ENCODE measurements at regions not wholly inside any gene's neighbourhood (a gene's known extent, or its start where the extent isn't known, plus 50 kb on each side); places are given as distances from the start of the nearest gene placed in this dataset.

DNA sequence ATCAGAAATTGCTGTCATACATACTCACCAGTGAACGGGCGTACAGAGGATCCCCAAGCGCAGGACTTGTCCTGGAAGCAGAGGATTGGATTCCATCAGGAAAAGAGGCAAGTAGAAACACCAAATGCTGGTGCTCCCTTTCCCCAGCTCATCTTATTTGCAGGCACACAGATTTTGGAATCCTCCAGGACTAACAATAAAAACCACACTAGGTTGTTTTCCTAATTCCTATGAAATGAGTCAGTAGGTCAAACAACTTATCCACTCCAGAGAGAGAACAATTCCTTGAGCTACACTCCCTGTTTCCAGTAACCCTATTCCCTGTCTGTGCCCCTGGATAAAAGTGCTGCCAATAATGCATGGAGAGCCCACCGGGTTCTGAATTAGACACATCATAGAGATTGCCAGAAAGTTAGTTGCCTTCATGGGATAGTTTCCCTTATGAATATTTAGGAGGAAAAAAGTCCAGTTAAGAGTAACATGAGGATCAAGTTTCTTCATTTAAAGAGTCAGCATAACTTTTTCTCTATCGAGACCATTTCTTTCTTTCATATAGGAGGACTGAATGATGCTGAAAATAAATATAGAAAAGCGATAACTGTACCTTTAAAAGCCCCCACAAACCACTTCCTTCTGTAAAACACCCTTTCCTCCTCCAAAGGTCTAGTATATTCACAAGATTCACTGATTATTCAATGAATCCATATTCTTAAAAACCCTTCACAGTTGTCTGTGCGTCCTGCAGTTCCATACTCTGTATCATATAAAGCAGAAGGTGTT, 178.3 kb upstream of the KLF14 start:
- Histone ChIP-seq H3K27ac (peak overlapping the region; percentile 93 to 95), H3K36me3 (no peaks in the 10 kb centered on the region), H3K4me3 (peak overlapping the region; percentile 37 to 68 (median 43)), H3K4me1 (peaks cover 0 to 42% of the 10 kb centered on the region in 2 donors), H3K27me3 (no peaks in the 10 kb centered on the region), H3K9me3 (no peaks in the 10 kb centered on the region)
- peak in 1 of 3 donors; percentile 60 for TF ChIP-seq POLR2AphosphoS5 (IDR thresholded peaks at IDR 0.05)
- TF ChIP-seq, protein P1, sequence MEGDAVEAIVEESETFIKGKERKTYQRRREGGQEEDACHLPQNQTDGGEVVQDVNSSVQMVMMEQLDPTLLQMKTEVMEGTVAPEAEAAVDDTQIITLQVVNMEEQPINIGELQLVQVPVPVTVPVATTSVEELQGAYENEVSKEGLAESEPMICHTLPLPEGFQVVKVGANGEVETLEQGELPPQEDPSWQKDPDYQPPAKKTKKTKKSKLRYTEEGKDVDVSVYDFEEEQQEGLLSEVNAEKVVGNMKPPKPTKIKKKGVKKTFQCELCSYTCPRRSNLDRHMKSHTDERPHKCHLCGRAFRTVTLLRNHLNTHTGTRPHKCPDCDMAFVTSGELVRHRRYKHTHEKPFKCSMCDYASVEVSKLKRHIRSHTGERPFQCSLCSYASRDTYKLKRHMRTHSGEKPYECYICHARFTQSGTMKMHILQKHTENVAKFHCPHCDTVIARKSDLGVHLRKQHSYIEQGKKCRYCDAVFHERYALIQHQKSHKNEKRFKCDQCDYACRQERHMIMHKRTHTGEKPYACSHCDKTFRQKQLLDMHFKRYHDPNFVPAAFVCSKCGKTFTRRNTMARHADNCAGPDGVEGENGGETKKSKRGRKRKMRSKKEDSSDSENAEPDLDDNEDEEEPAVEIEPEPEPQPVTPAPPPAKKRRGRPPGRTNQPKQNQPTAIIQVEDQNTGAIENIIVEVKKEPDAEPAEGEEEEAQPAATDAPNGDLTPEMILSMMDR (IDR thresholded peaks at IDR 0.05) = no peak
- intact Hi-C loops (cut with DNase I; ENCODE audit: low total_unique reads) = no loop called here
- no peak for DNase-seq (ENCODE audit: low spot score in 2 of 2)

DNA sequence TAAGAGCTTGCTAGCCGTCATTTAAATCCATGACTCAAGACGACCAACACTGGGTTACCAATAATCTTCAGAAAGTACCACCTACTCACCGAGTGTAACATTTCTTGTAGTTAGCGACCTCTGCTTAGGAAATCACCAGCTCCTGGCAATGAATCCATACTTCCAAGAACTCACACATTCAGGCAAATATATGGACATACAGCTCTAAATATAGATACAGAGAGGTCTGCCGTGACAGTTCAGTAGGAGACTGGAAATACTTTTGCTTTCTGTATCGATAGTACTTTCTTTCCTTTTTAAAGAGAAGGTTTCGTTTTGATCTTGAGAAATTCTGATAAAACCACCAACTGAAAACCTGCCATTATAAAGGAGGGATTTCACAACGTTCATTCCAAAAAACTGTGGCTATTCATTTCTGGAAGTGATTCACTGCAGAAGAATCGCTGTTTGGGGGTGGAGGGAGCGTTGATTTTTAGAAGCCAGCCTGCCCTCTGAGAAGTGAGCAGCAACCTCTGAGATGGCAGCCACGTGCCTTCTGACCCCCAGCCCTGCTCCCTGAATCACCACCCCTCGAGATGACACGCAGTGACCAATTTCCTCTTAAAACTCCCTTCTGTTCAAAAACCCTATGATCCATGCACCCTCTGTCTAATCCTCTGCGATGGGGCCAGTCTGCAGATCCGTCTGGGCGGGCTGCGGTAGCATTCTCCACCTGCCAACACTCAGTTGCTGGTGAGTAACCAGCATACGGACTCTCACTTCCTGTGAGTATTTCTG, 179.0 kb upstream of the KLF14 start:
- intact Hi-C loops (cut with DNase I; ENCODE audit: low total_unique reads) = no loop called here
- no peaks in the 10 kb centered on the region for H3K9me3 ChIP-seq
- no peaks in the 10 kb centered on the region for H3K27me3 ChIP-seq
- peak in 1 of 2 donors; percentile 70 for DNase-seq (ENCODE audit: low spot score in 2 of 2)
- H3K4me3 ChIP-seq = peak overlapping the region; percentile 37 to 68 (median 43)
- H3K27ac ChIP-seq = peak overlapping the region; percentile 93 to 95
- no peaks in the 10 kb centered on the region for H3K36me3 ChIP-seq
- peak; percentile 42 to 81 (median 52) for TF ChIP-seq POLR2AphosphoS5 (IDR thresholded peaks at IDR 0.05)
- TF ChIP-seq POLR2A (IDR thresholded peaks at IDR 0.05) = no peak
- peaks cover 0 to 42% of the 10 kb centered on the region in 2 donors for H3K4me1 ChIP-seq

DNA sequence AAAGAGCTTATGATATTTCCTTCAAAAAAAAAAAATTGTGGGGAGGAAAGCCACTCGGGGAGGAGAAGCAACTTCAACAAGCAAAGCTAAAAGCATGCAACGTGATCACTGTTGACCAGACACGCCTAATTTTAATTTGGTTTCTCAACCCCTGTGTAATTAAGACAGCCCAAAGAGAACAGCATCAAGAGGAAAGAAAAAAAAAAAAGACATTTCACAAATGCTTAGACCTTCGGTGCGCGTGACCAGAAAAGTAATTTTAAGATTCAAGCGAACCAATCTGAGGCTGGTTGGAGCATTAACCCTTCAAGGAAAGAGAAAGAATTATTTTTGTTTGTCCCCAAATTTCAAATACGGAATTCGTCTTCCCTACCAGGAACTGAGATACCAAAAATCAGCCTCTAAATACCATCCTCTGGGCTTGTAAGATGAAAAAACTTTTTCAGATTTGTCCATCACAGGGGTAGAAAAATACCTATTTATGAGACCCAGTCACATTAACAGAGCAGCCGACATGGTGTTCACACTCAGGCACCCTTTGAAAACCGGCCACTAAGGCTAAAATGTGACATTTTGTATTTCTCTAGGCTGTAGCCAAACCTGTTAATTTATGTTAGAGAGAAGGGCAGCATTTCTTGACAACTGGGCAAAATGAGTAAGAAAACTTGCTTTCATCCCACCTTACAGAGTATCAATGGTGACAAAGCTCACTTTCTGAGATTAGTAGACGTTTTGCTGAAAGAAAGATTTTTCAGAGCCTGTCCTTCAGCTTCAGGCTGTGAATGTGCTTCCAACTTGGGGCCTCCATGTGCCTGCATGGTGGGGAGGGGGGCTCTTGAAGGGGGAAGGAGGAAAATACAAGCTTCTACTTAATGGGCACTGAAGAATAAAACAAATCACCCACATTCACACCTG, 179.9 kb upstream of the KLF14 start:
- intact Hi-C loops (cut with DNase I; ENCODE audit: low total_unique reads) = no loop called here
- H3K27ac ChIP-seq = peak overlapping the region; percentile 93 to 95
- H3K9me3 ChIP-seq = no peaks in the 10 kb centered on the region
- no peak for DNase-seq (ENCODE audit: low spot score in 2 of 2)
- no peak for TF ChIP-seq POLR2A (IDR thresholded peaks at IDR 0.05)
- TF ChIP-seq POLR2AphosphoS5 (IDR thresholded peaks at IDR 0.05) = no peak
- TF ChIP-seq, protein P1 (IDR thresholded peaks at IDR 0.05) = no peak
- H3K36me3 ChIP-seq = no peaks in the 10 kb centered on the region
- H3K4me1 ChIP-seq = peaks cover 0 to 45% of the 10 kb centered on the region in 2 donors
- H3K27me3 ChIP-seq = no peaks in the 10 kb centered on the region
- peak overlapping the region; percentile 37 to 68 (median 43) for H3K4me3 ChIP-seq

DNA sequence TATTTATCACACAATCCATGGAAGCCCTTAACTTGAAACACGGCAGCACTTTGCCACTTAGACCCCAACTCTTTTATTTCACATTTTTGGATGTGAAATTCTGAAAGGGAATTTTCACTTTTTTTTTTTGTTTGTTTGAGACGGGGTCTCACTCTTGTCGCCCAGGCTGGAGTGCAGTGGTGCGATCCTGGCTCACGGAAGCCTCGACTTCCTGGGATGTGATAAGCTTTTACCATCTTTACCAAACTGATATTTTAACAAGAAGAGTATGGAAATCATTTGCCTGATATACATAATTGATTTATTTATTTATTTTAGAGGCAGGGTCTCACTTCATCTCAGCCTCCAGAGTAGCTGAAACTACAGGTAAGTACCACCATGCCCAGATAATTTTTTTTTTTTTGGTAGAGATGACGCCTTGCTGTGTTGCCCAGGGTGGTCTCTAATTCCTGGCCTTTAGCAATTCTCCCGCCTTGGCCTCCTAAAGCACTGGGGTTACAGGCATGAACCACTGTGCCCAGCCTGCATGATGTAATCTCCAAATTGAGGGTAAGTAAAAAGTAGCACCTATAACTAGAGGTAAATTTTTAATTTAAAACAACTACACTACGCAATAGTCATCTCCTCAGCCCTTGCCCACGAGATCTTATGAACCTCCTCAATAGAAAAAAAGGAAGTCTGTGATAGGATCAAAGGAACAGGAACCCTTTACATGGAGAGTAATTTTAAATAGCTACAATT, 180.7 kb upstream of the KLF14 start:
- intact Hi-C loops (cut with DNase I; ENCODE audit: low total_unique reads) = no loop called here
- TF ChIP-seq POLR2AphosphoS5 (IDR thresholded peaks at IDR 0.05) = no peak
- TF ChIP-seq, protein P1 (IDR thresholded peaks at IDR 0.05) = no peak
- TF ChIP-seq POLR2A (IDR thresholded peaks at IDR 0.05) = no peak
- DNase-seq (ENCODE audit: low spot score in 2 of 2) = no peak
- H3K36me3 ChIP-seq = no peaks in the 10 kb centered on the region
- peaks cover 0 to 45% of the 10 kb centered on the region in 2 donors for H3K4me1 ChIP-seq
- H3K9me3 ChIP-seq = no peaks in the 10 kb centered on the region
- H3K4me3 ChIP-seq = no peak overlapping the region
- H3K27me3 ChIP-seq = no peaks in the 10 kb centered on the region
- peak overlapping the region; percentile 93 to 95 for H3K27ac ChIP-seq
